Kasumi-1 (cell line): ENCODE measurements at regions not wholly inside any gene's neighbourhood (a gene's known extent, or its start where the extent isn't known, plus 50 kb on each side); places are given as distances from the start of the nearest gene placed in this dataset.

Experiments
- DNase-seq, 2 experiments: peaks; one replicate each; lab custom pipeline; 2025; lab: John Stamatoyannopoulos, UW

DNA sequence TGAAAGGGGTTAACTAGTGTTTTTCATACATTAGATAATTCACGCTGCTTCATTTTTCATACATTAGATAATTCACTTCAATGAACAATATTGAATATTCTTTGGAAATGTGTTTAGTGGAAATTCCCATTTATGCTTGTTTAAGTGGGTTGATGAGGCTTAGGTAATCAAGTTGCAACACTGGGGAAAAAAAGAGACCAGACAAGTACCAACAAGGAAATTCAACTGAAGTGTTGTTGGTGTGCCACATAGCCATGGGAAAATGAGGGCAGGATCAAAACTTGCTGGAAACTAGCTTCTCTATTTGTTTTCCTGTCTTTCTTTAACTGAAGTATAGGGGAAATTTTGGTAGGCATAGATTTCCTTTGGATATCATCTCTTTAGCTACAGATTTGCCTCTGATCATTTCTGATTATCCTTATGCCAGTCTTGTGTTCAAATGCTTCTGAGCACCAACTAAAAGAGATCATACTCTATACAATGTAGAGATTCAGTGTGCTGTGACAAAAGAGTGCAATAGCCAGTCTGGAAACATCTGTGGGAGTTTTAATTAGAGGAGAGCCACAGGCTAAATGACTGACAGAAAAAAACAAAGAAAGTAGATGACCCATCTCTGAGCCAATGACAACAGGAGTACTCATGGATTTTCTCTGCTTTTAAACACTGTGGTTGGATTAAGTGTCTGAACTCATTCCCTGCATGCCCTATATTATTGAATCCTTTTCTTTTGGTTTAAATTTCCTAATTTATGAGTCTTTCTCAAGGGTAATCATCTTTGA, 67.6 kb upstream of the CTSC start:
- no peak for DNase-seq

DNA sequence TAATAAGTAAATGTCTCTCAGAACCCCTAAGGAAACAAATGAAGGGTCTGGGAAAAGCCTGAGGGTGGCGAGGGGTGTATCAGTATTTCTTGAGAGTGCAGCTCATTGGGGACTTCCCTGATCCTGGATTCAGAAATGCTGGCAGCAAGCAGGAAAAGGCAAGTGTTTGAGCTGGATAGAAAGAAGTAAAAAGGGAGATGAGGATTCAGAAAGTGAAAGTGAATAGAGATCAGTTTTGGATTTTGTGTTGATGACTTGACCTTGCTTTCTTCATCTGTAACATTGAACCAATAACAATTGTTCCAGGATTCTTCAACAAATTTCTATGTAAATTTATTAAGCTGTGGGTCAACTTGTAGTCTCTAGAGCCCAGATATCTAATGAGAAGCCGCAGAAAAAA, 66.9 kb upstream of the CTSC start:
- DNase-seq, result no peak

DNA sequence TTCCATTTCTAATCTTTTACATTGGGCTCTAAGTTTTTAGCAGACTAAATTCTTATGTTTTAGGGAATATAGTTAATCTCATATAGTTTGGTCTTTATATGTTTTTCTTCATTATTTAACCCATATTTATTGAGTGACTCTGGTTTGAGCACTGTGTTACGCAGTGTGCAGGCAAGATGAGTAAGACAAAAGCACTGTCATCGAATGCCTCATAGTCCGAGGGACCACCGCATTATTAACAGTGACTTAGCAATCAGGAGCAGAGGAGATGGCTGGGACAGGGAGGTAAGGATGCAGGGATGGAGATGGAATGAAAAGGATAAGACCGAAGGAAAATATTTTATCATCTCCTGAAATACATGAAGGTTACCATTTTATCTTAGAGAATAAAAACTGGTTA, 65.2 kb upstream of the CTSC start:
- no peak for DNase-seq

DNA sequence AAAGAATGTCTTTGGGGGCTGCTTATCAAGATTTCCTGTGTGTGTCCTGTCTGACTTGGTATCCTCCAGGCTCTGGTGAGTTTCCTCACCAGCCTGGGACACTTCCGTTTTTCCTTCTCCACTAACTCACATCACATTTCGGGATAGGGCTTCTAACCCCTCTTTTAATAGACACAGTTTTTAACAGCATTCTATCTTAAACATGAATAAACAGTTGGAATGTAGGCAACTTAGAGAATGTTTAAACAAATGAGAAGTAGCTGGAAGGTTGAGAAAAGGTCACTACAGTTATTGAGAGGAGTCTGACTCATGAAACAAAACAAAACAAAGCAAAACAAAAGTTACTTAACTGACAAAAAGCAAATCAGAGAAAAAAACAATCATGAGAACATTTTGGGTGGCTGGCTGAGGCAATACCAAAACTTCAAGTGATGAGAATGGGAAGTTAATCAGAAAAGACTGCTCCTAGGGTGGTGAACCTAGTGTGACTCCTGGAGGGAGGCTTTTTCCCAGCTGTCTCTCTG, 64.7 kb upstream of the CTSC start:
- no peak for DNase-seq

DNA sequence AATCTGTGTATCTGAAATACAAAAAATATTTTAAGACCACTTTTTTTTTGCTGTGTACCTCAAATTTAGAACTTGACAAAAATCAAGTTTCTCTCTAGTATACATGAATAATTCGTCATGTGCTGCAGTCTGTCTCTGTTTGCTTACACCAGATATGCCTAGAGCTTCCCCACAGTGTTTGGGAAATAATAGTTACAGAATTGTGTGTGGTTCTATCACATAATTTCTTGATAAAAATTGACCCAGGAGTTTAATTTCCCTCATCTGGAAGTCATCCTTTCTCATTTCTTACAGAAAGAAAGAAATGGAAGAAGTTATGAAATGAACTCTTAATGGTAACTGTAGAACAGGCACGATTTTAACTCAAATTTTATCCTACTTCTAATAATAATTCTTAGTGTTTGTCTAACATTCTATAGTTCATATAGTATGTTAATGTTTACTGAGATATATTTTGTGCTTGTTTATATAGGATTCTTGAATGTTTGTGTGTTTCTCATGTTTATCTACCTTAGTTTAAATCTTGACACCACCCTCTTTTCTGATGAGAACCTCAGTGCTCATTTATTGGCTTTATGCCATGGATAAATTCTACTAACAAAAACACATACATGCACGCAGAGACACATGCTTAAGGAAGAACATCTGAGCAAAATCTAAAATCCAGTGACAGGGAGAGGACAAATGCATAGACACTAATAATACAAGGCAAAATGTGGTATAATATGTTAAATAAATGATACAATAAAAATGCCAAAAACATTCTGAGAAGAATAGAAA, 61.4 kb upstream of the CTSC start:
- no peak for DNase-seq

DNA sequence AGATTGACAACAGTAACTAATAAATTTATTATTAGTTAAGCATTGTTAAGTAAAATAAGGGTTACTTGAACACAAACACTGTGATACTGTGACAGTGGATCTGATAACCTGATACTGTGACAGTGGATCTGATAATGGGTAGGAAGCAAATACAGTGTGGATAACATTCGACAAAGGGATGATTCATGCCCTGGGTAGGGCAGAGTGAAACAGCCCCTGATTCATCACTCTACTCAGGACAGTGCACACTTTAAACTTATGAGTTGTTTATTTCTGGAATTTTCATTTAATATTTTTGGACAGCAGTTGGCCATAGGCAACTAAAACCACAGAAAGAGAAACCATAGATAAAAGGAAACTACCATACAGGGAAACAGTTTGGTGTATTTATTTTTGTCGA, 60.8 kb upstream of the CTSC start:
- DNase-seq, result no peak

DNA sequence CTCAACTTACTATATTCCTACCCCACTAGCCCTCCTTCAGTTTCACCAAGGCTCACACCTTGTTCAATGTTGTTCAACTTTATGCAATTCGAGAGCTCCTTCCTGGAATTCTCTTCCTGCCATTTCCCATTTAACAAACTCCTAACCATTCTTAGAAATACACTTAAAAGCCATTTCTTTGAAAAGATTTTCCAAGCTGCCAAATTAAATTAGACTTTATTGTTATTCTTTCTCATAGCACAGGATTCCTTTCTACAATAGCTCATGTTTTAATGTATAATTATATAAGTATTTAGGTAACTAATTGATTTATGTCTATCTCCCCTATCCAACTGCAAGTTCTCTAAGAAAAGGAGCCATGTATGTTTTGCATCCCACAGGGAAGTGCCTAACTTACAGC, 52.7 kb upstream of the CTSC start:
- no peak for DNase-seq

DNA sequence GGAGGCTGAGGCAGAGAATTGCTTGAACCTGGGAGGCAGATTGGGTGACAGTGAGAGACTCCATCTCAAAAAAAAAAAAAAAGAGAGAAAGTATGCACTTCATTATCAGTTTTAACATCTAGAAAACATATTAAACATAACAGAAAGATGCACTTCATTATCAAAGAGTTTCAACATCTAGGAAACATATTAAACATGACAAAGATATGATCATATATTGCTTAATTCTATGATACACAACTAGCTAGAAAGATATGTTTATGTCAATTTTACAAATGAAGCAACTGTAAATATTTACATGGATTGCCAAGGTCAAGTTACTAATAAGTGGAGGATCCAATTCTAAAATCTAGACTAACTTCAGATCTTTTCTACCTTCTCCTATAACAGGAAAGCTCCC, 50.4 kb upstream of the CTSC start:
- DNase-seq, result no peak
